Stimulated activated CD4-positive, alpha-beta T cell treated with anti-CD3 and anti-CD28 coated beads, Interleukin-2, amount 100 ng/mL, for 24 hours (primary cell): ENCODE measurements at regions not wholly inside any gene's neighbourhood (a gene's known extent, or its start where the extent isn't known, plus 50 kb on each side); places are given as distances from the start of the nearest gene placed in this dataset.
"Not testable (repeated sequence)": the region's sequence is repeated elsewhere in the genome, so short reads cannot be mapped to it uniquely, and the experiment has no call there.

Source experiments
- DNase-seq, 2 donors: peaks; one replicate each; pipeline ENCODE4 v3.0.0-alpha.2; 2020

GRCh38 chr10:117601716-117602115, 59.2 kb downstream of the EMX2 start:
- DNase-seq, result no peak

DNA sequence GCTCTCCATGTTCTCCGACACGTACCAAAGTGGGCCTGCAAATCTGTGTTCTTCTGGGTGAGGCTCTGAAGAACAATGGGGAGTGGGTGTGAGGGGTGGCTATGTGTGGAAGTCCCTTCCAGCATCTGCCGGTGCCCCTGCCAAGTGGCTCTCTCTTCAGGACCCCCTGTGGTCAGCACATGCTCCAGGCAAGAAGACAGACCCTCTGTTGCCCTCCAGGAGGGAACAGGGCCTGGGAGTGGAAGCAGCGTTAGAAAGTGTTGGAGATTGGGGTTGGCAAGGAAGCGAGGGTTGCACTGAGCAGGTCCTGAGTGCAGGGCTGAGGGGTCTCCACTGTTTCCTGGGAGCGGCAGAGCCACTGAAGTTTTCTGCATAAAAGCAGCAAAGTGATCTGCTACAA, 60.5 kb downstream of the EMX2 start:
- DNase-seq, result no peak

- DNase-seq, result no peak
Observed at GRCh38 chr10:117603726-117604125, 61.2 kb downstream of the EMX2 start.

DNA sequence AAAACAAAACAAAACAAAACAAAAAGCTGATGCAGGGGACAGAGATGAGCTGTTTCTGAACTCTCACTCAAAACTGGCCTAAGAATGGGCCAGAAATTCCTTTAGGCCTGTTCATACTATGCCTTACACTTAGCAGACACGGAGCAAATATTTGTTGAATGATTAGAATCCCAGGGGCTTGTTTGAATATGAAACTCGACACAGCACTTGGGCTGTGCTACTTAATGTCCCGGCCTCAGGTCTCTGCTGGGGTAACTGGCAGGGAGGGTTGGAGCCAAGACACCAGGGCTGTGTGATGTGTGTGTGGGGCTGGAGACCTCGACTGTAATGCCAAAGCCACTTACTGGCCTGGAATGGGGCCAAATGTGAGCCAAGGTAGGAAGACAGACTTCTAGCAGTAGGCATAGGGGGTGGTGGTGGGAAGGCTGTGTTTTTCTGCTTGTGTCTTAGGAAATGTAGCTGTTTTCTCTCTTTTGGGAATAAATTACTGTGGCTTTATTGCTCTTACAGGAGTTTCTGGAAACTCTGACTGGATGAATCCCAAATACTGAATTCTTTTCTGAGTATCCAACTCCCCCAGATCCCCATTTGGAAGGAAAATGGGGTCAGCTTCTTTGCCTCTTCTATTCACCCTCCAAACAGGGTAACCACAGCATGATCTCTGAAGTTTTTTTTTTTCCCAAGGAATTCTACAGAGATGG, 66.7 kb downstream of the EMX2 start:
- no peak for DNase-seq

DNA sequence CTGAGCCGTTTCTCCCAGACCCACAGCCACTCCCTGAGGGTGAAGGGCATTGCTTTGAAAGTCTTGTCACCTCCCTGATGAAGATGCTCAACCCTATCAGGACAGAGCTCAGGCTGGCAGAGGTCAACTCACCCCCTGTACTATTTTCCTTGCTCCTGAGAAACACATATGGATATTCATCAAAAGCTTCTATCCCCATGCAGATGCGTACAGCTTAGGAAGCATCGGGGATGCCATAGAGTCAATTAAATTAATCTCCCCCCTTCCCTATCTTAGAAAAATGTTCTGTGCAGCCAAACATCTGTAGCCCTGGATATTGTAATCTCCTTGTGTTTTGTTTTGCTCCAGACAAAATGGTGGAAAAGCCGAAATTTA, 67.2 kb downstream of the EMX2 start:
- DNase-seq, result no peak

DNA sequence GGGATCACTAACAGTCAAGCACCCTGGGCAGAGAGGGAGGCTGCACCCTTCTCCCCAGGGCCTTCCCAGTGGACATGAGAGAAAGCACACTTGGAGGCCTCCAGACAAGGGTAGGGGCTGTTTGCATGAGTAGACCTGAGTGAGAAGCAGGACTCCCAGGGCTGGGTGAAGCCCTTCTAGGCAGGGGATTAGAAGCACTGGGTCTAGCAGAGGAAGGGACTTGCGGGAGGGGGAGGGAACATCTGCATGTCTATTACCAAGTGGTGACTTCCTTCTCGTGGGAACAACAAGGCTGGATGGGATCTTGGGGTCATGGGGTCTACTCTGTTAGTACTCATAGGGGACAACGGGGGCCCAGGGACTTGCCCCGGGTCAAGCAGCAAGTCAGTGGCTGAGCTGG, 67.8 kb downstream of the EMX2 start:
- no peak for DNase-seq

DNA sequence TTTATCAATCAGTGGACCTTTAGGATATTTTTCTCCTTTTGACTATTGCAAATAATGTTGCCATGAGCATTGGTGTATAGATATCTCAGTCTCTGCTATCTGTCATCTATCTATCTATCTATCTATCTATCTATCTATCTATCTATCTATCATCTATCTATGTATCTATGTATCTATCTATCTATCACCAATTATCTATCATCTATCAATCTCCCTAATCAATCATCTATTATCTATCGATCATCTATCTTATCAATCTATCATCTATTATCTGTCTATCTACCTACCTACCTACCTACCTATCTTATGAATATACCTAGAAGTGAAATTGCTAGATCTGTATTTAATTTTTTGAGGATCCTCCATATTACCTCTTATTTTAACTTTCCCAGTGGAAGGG, 69.6 kb downstream of the EMX2 start:
- no peak for DNase-seq

DNA sequence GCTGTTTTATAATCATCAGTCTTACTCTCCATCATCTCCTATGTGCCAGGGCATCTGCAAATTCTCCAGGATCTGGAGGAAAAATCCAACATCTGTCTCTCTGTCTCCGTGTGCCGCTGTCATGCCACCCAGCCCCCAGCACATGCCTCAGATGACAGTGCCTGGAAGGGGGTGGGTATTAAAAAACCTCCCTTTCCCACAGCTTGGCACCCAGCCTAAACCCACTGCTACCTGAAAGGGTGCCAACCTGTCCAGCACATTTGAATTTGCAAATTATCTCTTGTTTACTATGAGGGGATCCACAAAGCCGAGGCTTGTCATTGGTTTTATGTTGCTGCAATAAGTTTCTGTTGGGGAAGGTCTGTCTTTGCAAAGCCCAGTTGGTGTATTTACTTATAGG, 73.1 kb downstream of the EMX2 start:
- no peak for DNase-seq

GRCh38 chr10:117616179-117616578, 73.6 kb downstream of the EMX2 start:
- DNase-seq, result no peak

DNA sequence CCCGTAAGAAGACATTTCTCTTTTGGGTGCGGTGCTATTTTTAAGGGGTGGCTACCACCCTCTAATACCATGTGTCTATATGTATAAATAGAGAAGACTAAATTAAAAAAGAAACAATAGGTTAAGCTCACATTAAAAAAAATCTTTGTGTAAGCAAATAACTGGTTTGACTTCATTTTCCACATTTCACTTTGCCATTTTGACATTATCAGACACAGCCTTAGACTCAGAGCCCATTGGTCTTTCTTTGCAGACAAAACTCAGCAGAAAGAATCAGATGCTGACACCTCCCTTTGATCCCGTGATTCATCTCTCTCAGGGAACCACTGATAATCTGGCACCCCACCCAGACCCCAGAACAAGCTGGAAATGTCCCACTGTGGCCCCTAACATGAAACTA, 74.5 kb downstream of the EMX2 start:
- no peak for DNase-seq

DNA sequence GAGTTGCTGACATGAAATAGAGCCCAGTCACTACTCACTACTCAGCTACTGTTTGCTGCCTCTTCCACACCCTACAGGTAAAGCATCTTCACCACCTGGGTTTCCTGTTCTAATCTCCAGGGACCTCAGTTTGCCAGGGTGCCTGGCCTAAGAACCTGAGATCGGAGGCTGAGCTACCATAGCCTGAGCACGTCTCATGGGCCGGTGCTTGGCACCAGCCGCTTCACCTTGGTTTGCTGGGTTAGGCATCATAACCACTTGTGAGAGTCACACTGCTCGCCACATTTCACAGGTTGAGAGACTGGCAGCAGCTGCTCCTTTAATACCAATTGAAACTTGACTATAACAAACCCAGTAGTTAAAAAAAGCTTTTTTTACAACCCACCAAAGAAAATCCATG, 75.1 kb downstream of the EMX2 start:
- DNase-seq, result no peak

- no peak for DNase-seq
Observed at GRCh38 chr10:117619223-117619622, 76.7 kb downstream of the EMX2 start.

DNA sequence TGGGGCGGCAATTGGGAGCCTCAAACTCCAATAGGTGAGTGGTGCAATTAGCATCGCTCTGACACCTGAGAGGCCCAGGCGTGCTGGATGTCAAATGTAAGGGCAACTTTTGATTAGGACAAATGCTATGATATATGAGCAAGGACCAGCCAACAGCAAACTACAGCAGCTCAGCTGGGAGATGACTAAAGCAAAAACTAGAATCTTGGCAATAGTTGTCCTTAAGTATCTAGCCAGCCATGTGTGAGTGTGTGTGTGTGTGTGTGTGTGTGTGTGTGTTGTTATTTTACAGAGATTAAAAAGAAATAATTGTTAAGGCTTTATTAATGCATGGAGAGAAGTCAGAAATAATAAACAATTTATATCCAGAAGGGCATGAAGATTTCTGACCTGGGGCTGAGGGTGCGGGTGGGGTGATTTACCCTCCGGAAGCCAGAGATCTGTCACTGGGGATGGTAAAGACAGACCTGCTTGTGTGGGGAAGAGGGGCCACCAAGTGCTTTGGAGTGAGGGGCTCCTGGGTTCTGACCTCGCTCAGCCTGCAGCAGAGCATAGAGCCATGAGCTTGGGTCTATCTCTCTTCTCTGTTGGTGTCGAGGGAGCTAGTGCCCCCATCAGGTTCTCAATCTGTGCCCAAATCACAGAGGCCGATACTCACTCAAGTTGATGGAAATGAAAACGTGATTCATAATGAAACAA, 77.3 kb downstream of the EMX2 start:
- DNase-seq, result no peak

DNA sequence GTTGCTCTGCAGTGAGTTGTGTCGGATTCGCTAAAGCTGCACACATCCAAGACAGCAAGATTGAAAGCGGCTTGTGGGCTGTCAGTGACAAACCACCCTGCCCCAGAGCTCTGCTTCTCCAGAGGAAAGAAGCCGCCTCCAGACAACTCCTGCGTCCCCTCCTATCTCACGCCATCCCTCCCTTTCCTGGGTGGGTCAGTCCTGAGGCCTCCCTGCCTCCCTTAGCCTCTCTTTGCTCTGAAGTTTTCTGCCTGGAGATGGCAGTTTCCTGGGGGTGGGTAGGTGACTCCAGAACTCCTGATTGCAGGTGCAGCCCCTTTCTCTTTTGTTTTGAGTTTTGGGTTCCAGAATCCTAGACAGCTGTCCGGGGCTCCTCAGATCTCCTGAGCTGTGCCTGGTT, 78.7 kb downstream of the EMX2 start:
- DNase-seq, result no peak

DNA sequence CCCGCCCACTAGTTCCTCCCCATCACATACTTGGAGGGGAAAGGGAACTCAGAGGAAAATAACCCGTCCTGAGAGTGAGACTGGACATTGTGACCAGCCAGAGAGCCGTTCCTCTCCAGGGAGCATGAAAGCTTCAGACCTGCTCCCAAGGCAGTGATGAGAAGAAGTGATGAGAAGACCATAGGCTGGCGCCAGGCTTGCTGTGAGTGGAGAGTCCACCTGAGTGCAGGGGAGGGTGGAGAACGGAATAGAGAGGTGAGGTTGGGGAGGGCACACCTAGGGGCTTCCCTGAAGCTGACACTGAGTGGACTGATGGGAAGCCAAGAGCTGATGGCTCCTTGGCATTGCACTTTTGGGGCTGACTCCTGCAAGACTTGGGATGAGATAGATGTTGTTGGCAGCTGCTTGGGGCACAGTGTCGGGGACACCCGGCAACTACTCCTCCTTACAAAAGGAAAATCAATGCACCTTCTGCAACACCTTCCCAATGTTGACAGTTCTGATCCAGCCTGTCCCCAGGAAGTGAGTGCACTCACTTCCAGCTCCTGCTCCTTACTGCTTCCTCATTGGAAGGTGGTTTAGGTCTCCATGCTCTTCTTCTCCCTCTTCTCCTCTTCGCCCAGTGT, 79.4 kb downstream of the EMX2 start:
- no peak for DNase-seq

- no peak for DNase-seq
Observed at GRCh38 chr10:117622471-117623184, 80.1 kb downstream of the EMX2 start.

GRCh38 chr10:117626228-117626627, 83.7 kb downstream of the EMX2 start:
- DNase-seq, result no peak

DNA sequence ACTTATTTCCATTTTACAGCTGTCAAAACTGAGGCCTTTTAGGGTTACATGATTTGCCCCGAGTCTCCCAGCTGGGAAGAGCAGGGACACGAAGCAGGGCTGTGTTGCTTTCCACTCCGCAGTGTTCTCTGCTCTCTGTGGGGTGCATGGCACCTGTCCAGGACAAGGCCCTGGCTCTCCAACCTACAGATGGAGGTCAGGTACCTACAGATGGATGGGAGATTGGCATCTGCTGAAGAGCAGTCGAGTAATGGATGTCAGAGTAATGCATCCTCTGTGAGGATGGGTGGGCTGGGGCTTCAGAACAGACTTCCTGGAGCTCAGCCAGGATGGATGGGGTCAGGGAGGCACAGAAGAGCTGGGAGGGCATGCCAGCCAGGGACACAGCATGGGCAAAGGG, 85.0 kb downstream of the EMX2 start:
- no peak for DNase-seq

DNA sequence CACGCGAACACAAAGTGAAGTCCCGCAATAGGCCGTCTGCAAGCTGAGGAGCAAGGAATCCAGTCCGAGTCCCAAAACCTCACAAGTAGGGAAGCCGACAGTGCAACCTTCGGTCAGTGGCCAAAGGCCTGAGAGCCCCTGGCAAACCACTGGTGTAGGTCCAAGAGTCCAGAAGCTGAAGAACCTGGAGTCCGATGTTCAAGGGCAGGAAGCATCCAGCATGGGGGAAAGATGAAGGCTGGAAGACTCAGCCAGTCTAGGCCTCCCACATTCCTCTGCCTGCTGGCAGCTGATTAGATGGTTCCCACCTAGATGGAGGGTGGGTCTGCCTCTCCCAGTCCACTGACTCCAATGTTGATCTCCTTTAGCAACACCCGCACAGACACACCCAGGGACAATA, 87.2 kb downstream of the EMX2 start:
- not testable (repeated sequence) for DNase-seq

GRCh38 chr10:117631276-117632145, 89.0 kb downstream of the EMX2 start:
- DNase-seq, result no peak

- no peak for DNase-seq
Observed at GRCh38 chr10:117632406-117632805, 89.9 kb downstream of the EMX2 start.

GRCh38 chr10:117635826-117636225, 93.3 kb downstream of the EMX2 start:
- DNase-seq, result no peak

GRCh38 chr10:117638200-117638599, 95.7 kb downstream of the EMX2 start:
- no peak for DNase-seq
